MG63 (cell line): ENCODE measurements at regions not wholly inside any gene's neighbourhood (a gene's known extent, or its start where the extent isn't known, plus 50 kb on each side); places are given as distances from the start of the nearest gene placed in this dataset.

Experiments used
- DNase-seq: peaks from one replicate; pipeline ENCODE4 v3.0.0-alpha.2; 2020
- H3K27me3 ChIP-seq: fragments of 250-450 bp; sonication (Bioruptor Pico); 2 replicates; pipeline ENCODE4 v1.5.1; 2020; ENCODE audit warnings: mild to moderate bottlenecking, moderate library complexity
- H3K36me3 ChIP-seq: fragments of 250-450 bp; sonication (Bioruptor Pico); 2 replicates; pipeline ENCODE4 v1.5.1; 2020; ENCODE audit warnings: mild to moderate bottlenecking, moderate library complexity
- H3K4me3 ChIP-seq: fragments of 250-450 bp; sonication (Bioruptor Pico); 2 replicates; pipeline ENCODE4 v1.5.1; 2020; ENCODE audit warnings: mild to moderate bottlenecking, moderate library complexity
- H3K9me3 ChIP-seq: fragments of 250-450 bp; sonication (Bioruptor Pico); 2 replicates; pipeline ENCODE4 v1.5.1; 2020; ENCODE audit warnings: mild to moderate bottlenecking, moderate library complexity

DNA sequence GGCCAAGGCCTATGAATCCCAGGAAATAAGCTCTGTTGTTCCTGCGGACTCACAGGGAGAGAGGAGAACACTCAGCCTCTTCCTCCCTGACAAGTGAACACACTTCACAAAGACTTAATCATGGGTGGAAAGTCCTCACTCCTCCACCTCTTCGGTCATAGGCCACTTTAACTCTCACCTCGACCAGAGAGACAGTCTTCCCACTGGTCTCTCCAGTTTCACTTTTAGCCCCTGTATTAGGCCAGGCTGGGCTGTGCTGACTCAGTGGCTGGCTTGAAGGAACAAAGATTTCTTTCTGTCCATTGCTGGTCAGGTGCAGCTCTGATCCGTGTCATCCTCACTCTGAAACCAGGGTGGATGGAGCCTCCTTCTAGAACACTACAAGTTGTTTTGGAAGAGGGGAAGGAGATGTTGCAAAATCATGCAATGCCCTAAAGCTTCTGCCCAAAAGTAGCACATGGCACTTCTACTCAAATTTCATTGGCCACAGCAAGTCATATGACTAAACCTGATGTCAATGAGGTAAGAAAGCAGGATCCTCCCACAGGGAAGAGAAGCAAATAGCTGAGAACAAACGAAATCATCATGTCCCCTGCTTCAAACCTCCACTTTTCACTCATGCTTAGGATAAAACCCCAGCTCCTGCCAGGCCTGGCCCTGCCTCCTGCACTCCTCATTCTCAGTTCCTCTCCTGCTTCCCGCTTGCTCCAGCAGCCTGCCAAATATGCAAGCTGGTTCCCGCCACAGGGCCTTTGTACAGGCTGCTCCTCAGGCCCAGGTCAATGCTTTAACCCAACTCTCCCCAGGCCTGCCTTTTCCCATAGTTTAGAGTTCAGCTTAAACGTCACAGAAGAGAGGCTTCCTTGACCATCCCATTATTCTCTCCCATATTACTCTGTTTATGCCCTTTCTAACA, 150.5 kb upstream of the RUNX3 start:
- no peak for DNase-seq

DNA sequence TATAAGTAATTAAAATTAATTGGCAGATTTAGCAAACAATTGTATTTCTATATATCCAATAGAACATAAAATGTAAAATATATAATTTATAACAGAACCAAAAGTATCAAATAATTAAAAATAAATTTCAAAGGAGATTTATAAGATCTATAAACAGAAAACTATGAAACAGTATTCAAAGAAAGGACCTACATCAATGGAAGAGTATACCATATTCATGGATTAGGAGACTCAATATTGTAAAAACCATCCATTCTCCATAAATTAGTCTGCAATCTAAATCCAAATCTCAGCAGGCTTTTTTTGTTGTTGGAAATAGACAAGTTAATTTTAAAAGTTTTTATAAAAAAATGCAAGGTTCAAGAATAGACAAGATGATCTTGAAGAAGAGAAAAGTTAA, 149.0 kb upstream of the RUNX3 start:
- Histone ChIP-seq H3K9me3 (peaks cover 2% of the 10 kb centered on the region; the same call in 1 of the 2 replicates), H3K27me3 (no peaks in the 10 kb centered on the region), H3K4me3 (no peak overlapping the region), H3K36me3 (no peaks in the 10 kb centered on the region)
- DNase-seq = no peak

More for the DNA sequence above, 150.5 kb upstream of the RUNX3 start:
- H3K36me3 ChIP-seq = no peaks in the 10 kb centered on the region
- H3K4me3 ChIP-seq = no peak overlapping the region
- peaks cover 2% of the 10 kb centered on the region; the same call in 1 of the 2 replicates for H3K9me3 ChIP-seq
- no peaks in the 10 kb centered on the region for H3K27me3 ChIP-seq

DNA sequence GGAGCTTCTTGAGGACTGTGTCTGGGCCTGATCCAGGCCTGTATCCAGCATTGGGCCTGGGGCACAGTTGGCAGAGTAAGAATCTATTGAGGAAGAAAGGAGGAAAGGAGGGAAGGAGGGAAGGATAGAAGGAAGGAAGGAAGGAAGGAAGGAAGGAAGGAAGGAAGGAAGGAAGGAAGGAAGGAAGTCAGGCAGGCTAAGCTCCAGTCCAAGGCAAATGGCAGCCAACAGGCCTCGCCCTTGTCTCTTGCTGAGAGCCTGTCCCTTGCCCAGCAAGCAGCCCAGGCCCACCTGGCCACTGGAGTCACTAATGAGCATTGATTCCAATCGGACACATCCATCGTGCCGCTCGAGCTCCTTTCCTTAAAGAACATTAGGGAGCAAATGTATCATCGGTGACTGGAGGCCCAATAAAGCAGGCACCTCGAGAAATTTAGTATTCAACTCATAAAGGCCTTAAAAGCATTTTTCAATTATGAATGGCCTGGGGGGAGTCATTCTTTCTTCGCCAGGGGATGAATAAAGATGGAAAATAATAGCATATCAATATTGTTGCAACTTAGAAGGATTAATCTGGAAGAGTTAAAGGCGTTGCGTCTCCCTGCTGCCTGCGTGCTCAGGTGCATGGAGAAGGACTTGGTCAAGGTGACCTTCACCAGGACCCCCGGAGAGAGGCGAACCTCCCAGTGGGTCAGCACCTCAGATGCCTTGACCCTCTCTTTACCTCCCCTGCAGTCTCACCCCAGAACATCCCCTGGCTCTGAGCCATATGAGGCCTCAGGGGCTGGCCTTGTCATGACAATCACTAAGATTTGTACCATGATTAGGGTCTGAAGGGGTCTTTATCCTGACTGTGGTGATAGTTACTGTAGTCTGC, 144.5 kb upstream of the RUNX3 start:
- H3K4me3 ChIP-seq = no peak overlapping the region
- no peaks in the 10 kb centered on the region for H3K27me3 ChIP-seq
- peaks cover 2% of the 10 kb centered on the region; the same call in 1 of the 2 replicates for H3K9me3 ChIP-seq
- H3K36me3 ChIP-seq = no peaks in the 10 kb centered on the region
- no peak for DNase-seq

DNA sequence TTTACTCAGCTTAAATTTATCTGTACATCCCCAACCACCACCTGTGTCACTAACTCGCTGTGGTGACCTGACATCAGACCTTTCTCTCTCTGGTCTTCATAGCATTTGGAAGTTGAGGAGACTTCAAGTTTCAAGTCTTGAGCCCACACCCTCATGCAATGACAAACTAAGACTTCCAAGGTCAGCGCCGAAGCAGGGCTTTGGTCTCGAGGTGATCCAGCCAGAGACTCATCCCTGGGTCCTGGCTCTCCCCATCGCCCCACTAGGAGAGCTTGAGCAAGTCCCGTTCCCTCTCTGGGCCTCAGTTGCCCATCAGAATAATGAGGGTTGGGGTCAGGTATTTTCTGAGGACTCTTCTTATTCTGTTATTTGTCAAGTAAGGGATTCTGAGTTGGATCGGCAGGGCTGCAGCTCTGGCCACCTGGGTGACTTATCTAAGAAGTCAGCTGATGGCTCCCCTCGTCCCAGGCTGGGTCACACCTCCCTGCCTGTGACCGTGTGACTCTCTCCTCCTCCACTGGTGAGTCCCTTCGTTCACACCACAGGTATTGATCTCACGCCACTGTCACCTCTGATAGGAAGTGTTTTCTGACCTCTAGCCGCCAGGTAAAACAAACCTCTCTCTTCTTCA, 143.7 kb upstream of the RUNX3 start:
- no peak for DNase-seq
- Histone ChIP-seq H3K4me3 (no peak overlapping the region), H3K9me3 (no peaks in the 10 kb centered on the region), H3K36me3 (no peaks in the 10 kb centered on the region), H3K27me3 (no peaks in the 10 kb centered on the region)

DNA sequence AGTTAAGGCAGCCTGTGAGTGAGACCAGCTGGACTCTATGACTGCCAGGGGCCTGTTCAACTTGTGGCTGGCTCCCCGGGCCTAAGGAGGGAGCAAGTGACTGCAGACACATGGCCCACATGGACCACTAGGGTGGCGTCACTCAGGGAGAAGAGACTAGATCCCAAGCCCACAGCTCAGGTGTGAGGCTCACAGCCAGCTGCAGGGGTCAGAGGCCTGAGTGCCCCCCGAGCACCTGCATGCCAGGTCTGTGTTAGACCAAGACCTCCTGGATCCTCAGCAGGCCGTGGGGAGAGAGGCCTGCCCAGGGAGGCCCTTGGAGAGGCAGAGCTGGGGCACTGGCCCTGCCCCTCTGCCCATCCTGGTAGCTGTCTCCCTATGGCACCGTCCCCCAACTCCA, 142.4 kb upstream of the RUNX3 start:
- Histone ChIP-seq H3K27me3 (no peaks in the 10 kb centered on the region), H3K9me3 (no peaks in the 10 kb centered on the region), H3K4me3 (no peak overlapping the region), H3K36me3 (no peaks in the 10 kb centered on the region)
- DNase-seq = no peak

DNA sequence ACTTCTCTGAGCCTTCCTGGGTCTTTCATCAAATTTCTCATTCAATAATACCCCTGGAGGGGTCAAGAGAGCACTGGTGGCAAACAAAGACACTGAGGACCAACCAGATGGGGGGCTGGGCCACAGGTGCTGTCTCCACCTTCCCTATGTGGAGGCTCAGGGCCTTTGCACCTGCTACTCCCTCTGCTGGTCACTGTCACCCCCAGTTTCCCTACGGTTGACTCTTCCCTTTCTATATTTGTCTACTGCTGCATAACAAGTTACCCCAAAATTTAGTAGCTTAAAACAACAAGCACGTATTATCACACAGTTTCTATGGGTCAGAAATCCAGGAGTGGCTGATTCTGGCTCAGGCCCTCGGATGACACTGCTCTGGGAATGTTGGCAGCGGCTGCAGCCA, 138.8 kb upstream of the RUNX3 start:
- Histone ChIP-seq H3K4me3 (no peak overlapping the region), H3K9me3 (no peaks in the 10 kb centered on the region), H3K27me3 (no peaks in the 10 kb centered on the region), H3K36me3 (no peaks in the 10 kb centered on the region)
- DNase-seq = no peak

DNA sequence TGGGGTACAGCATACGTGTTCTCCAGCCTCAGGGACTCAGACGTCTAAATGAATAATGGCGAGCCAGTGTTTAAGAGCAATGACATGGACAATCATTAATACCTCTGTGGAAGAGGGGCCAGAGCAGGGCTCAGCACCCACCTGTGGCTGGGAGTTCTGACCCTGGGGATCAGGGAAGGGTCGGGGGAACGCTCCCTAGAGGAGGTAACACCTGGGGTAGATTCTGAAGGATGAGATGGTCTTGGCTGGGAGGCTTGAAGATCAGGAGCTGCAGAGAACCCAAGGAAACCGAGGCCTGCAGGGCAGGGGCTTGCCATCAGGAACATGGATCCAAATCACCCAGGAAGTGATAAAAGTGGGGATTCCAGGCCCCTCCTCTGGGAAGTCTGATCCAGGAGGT, 138.2 kb upstream of the RUNX3 start:
- Histone ChIP-seq H3K36me3 (no peaks in the 10 kb centered on the region), H3K27me3 (no peaks in the 10 kb centered on the region), H3K4me3 (no peak overlapping the region), H3K9me3 (no peaks in the 10 kb centered on the region)
- no peak for DNase-seq

DNA sequence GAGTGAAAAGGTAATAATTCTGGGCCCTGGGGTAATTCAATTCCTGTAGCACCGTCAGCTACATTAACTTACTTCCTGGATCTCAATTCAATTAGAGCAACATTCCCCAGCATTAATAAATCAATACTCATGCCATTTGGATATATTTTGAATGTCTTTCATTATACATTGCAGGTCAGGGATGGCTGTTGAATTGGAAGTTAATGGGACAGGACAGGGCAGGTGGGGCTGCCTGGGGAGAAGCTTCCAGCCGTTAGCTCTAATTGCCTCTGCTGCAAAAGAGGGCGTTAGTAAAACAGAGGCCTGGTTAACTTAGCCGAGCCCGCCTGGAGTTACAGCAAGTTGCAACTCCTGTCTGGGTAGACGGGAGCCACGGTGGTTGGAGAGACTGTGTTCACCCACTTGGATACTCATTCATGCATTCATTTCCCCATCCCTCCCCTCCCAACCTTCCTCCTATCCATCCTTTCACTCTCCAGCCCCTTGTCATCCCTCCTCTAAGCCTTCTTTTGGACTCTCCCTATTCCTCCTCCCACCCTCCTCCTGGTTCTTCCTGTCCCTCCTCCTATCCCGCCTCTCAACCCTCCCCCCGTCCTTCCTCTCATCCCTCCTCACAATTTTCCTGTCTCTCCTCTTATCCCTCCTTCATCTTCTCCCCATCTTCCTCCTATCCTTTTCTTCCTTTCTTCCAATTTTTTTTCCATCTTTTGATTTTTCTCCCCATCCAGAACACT, 137.6 kb upstream of the RUNX3 start:
- DNase-seq = no peak
- no peak overlapping the region for H3K4me3 ChIP-seq
- no peaks in the 10 kb centered on the region for H3K27me3 ChIP-seq
- no peaks in the 10 kb centered on the region for H3K36me3 ChIP-seq
- H3K9me3 ChIP-seq = no peaks in the 10 kb centered on the region

DNA sequence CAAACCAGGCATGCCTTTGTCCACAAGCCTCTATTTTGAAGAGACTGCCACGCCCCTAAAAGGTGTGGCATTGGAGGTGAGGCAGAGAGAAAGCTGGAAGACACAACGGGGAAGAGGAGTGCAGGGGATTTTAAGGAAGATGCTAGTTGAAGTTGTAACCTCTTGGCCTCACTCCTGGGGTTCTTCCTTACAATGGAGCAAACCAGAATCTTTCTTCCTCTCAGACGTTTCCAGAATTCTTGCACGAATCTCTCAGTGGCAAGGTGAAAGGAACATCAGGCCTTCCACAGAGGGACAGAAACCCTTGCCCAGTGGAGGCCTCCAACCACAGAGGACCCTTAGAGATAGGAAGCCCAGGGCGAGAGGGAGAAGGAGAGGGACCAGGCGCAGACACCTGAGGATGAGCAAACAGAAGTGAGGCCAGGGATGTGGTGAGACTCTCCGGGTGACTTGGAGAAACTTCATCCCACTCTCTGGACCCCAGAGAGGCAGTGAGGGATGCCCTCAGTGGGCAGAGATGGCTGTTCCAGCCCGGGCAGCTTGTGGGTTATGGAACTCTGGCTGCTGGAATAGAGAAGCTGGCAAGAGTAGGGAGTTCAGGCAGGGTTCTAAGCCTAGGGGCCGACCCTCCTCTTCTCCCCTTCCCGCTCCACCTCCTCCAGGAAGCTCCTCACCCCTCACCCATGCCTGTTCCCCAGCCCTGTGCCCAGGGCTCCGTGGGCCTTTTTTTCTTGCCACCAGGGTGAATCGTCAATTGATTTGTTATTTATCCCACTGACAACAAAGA, 136.8 kb upstream of the RUNX3 start:
- Histone ChIP-seq H3K4me3 (no peak overlapping the region), H3K36me3 (no peaks in the 10 kb centered on the region), H3K27me3 (no peaks in the 10 kb centered on the region), H3K9me3 (no peaks in the 10 kb centered on the region)
- DNase-seq = no peak

DNA sequence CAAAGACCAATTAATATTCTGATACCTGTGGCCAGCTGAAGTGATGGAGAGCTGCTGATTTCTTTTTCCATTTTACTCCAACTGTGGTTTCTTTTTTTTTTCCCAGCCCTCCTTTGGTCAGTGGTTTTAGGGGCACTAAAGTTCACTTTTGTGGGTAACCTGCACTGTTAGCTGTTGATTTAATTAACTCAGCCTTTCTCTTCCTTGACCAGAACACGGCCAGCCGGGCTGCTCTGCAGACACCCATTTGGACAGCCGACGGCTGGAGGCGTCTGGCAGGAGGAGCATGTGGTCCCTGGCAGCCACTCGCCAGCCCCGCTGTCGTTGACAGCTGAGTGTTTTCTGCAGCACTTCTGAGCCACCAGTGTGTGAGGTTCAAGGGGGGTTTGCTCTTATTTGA, 136.2 kb upstream of the RUNX3 start:
- DNase-seq = no peak
- no peak overlapping the region for H3K4me3 ChIP-seq
- no peaks in the 10 kb centered on the region for H3K36me3 ChIP-seq
- no peaks in the 10 kb centered on the region for H3K9me3 ChIP-seq
- H3K27me3 ChIP-seq = no peaks in the 10 kb centered on the region

DNA sequence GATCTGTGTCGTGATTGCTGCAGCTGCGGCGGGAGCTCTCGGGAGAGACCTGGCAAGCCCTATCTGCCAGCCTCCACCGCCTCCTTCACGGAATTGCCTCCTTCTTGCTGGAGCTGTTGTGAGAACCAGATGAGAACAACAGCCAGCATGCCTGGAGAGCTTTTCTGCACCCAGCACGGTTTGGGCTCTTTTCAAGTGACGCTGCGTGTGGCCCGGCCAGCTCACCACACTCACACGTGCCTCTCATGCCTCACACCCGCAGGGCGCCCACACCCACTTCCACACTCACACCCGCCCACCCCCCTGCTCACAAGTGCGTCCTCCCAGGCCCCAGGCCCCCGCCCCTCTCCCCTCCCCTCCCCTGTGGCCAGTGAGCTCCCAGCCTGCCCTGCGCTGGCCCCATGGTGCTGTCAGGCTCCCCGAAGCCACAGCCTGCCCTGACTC, 135.7 kb upstream of the RUNX3 start:
- H3K27me3 ChIP-seq = no peaks in the 10 kb centered on the region
- DNase-seq = no peak
- H3K36me3 ChIP-seq = no peaks in the 10 kb centered on the region
- H3K4me3 ChIP-seq = no peak overlapping the region
- H3K9me3 ChIP-seq = no peaks in the 10 kb centered on the region

DNA sequence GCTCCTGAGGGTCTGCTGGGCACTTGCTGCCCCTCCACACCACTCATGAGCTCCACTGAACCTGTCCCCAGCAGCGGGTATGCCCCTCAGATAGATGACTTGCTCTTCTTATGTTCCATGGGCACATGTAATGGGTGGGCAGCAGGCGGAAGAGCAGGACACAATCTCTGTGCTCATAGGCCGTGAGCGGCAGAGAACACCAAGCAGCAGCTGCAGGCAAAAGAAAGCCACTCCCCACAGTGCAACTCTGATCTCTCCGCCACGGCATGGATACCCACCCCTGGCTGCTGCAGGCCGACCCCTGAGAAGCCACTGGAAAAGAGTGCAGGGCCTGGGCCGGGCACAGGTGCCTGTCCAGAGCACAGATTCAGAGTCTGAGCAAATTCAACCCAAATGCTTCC, 135.2 kb upstream of the RUNX3 start:
- H3K27me3 ChIP-seq = no peaks in the 10 kb centered on the region
- H3K4me3 ChIP-seq = no peak overlapping the region
- H3K36me3 ChIP-seq = no peaks in the 10 kb centered on the region
- no peaks in the 10 kb centered on the region for H3K9me3 ChIP-seq
- no peak for DNase-seq

DNA sequence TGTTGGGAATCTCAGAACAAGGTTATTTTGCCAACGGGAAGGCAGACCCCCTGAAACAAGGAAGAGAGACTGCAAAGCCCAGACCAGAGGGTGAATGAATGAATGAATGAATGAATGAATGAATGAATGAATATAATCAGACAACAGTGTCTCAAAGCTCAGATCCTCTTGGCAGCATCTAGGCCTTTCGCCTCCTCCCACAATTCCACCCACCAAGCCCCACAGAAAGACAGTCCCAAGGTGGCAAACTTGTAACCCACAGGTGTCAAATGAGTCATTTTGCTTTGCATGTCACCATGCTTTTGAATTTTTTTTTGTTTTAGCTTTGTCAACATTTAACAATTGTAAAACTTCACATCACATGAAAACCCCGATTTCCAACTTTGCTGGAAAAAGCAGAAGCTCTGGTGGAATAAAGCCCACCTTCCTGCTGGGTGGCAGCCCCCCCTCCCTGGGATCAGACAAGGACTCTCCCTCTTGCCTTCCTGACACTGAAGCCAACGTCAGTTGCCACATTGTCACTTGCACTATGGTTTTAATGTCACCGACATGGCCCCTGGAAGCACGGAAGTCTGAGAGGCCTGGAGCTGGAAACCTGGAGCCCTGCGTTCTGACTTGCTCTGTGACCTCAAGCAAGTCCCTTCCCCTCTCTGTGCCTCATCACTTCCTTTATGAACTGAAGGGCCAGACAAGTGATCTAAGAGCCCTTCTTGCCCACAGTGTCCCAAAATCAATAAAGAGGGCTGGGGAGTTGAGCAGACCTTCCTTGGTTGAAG, 134.6 kb upstream of the RUNX3 start:
- Histone ChIP-seq H3K4me3 (no peak overlapping the region), H3K27me3 (no peaks in the 10 kb centered on the region), H3K36me3 (no peaks in the 10 kb centered on the region), H3K9me3 (no peaks in the 10 kb centered on the region)
- DNase-seq = no peak

DNA sequence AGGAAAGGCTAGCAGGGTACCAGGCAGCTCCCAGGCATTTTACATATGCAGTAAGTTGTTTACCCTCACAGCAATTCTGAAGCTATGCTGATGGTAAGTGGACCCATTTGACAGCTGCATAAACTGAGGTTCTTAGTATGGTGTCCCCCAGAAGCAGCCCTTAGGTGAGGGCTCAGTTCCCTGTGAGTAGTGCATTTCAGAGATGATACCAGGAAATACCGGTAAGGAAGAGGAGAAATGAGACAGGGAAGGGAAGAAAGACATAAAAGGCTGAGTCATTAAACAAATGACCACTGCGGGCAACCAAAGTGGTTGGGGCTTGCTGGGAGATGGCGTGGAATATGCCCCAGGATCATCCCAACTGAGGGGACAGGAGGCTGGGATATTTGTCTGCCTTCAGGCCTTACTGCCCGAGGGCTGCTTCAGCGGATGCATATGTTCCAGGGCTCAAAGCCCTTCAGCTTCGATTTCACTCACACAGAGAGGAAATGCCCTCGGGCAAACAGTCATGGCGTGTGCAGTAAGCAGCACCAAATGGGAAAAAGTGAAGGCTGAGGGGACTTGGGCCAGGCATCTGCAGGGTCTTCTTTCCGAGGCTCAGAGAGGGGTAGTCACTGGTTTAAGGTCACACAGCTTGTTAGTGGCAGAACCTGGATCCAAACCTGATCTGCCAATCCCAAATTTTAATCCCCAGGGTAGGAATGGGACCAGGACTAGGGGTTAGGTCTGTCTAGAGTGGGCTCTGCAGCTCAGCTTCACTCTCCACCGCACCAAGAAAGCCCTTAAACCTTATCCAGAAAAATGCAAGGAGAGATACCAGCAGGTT, 133.7 kb upstream of the RUNX3 start:
- no peak for DNase-seq
- H3K9me3 ChIP-seq = no peaks in the 10 kb centered on the region
- H3K27me3 ChIP-seq = no peaks in the 10 kb centered on the region
- H3K36me3 ChIP-seq = no peaks in the 10 kb centered on the region
- H3K4me3 ChIP-seq = no peak overlapping the region
